ENCODE measurements at regions not wholly inside any gene's neighbourhood (a gene's known extent, or its start where the extent isn't known, plus 50 kb on each side); places are given as distances from the start of the nearest gene placed in this dataset.

- Histone ChIP-seq H3K27ac (no peak overlapping the region), H3K36me3 (no peaks in the 10 kb centered on the region), H3K4me3 (no peak overlapping the region), H3K27me3 (no peaks in the 10 kb centered on the region), H3K4me1 (no peaks in the 10 kb centered on the region), H3K9ac (ENCODE audit: low read depth in 2 of 2, low read length in 2 of 2) (no peak overlapping the region), H3K9me3 (no peaks in the 10 kb centered on the region)
- intact Hi-C loops (cut with DNase I) = loop anchor here (10.0 kb wide), 2 partner anchors 371 to 881 kb away; no protein-coding TSS in a partner anchor
- TF ChIP-seq, protein P1, sequence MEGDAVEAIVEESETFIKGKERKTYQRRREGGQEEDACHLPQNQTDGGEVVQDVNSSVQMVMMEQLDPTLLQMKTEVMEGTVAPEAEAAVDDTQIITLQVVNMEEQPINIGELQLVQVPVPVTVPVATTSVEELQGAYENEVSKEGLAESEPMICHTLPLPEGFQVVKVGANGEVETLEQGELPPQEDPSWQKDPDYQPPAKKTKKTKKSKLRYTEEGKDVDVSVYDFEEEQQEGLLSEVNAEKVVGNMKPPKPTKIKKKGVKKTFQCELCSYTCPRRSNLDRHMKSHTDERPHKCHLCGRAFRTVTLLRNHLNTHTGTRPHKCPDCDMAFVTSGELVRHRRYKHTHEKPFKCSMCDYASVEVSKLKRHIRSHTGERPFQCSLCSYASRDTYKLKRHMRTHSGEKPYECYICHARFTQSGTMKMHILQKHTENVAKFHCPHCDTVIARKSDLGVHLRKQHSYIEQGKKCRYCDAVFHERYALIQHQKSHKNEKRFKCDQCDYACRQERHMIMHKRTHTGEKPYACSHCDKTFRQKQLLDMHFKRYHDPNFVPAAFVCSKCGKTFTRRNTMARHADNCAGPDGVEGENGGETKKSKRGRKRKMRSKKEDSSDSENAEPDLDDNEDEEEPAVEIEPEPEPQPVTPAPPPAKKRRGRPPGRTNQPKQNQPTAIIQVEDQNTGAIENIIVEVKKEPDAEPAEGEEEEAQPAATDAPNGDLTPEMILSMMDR (IDR thresholded peaks at IDR 0.05) = no peak
- no peak for DNase-seq
These were observed 108.7 kb upstream of the NFIA start for GRCh38 chr1:60973668-60974067.

DNA sequence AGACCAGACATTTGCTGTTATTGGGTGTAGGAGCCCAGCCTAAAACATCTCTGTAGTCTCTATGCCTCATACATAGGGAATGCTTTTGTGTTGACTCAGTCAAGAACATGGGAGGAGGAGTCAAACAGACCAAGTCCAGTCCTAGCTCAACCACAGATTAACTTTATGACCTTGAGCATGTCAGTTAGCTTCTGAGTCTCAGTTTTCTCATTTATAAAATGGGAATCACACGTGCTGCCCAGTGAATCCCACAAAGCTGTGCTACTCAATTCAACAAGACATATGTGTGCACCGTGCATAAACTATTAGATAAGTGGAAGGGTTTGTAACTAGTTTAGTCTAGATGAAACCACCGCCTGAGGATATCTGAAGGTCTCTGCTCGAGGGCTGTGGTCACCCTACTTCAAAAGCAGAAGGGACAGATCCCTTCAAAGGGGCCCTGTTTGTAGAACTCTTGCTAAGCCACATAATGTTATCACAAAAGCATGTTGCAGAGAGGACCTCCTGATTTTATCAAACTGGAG is 109.5 kb upstream of the NFIA start:
- H3K27me3 ChIP-seq = no peaks in the 10 kb centered on the region
- H3K27ac ChIP-seq = no peak overlapping the region
- intact Hi-C loops (cut with DNase I) = loop anchor here (10.0 kb wide), 2 partner anchors 372 to 882 kb away; no protein-coding TSS in a partner anchor
- TF ChIP-seq, protein P1 (IDR thresholded peaks at IDR 0.05) = no peak
- H3K9me3 ChIP-seq = no peaks in the 10 kb centered on the region
- H3K4me3 ChIP-seq = no peak overlapping the region
- DNase-seq = no peak
- H3K4me1 ChIP-seq = no peaks in the 10 kb centered on the region
- H3K36me3 ChIP-seq = no peaks in the 10 kb centered on the region
- H3K9ac ChIP-seq (ENCODE audit: low read depth in 2 of 2, low read length in 2 of 2) = no peak overlapping the region

DNA sequence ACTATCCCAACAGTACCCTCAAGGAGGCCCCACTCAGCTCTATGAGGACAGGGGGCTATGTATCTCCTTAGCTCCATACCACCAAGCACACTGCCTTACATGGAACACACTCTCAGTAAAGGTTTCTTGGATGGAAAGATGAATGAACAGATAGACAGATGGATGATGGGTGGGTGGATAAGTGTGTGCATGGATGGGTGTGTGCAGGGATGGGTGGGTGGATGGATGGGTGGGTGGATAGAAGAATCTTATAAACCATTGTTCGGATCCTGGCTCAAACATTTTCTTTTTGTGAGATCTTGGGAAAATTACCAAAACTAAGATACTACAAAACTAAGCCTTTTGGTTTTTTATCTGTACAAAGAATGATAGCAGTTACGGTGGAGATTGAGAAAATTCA is 111.0 kb upstream of the NFIA start:
- no peak overlapping the region for H3K9ac ChIP-seq (ENCODE audit: low read depth in 2 of 2, low read length in 2 of 2)
- DNase-seq = no peak
- TF ChIP-seq, protein P1 (IDR thresholded peaks at IDR 0.05) = no peak
- intact Hi-C loops (cut with DNase I) = loop anchor here (10.0 kb wide), 2 partner anchors 373 to 883 kb away; no protein-coding TSS in a partner anchor
- no peaks in the 10 kb centered on the region for H3K27me3 ChIP-seq
- H3K27ac ChIP-seq = no peak overlapping the region
- no peak overlapping the region for H3K4me3 ChIP-seq
- H3K4me1 ChIP-seq = no peaks in the 10 kb centered on the region
- no peaks in the 10 kb centered on the region for H3K9me3 ChIP-seq
- no peaks in the 10 kb centered on the region for H3K36me3 ChIP-seq

DNA sequence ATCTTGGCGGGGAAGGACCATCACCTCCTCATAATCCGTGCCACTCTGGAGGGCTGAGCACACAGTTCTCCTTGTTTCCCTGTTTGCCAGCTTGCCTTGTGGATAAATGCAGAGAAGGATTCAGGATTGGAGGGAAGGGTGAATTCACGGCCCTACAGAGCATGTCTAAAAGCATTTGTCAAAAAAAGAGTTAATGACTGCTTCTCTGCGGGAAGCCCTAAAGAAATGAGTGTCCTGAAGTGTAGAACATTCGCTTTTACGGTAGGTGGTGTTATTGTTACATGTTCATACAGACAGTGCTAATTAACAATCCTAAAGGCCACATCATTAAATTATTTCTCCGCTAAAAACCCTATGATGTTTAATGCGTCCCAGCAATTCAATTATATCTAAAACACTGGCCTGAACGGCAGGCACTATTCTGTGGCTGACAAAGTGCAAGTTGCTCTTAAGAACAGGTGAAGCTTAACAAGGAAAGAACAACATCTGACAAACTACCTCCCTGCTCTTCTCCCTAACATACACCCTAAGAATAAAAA is 112.3 kb upstream of the NFIA start:
- Histone ChIP-seq H3K4me1 (no peaks in the 10 kb centered on the region), H3K9ac (ENCODE audit: low read depth in 2 of 2, low read length in 2 of 2) (no peak overlapping the region), H3K36me3 (no peaks in the 10 kb centered on the region), H3K27ac (no peak overlapping the region), H3K9me3 (no peaks in the 10 kb centered on the region), H3K27me3 (no peaks in the 10 kb centered on the region), H3K4me3 (no peak overlapping the region)
- TF ChIP-seq, protein P1 (IDR thresholded peaks at IDR 0.05) = peak; percentile 22
- no peak for DNase-seq
- intact Hi-C loops (cut with DNase I) = loop anchor here (10.0 kb wide), 2 partner anchors 375 to 885 kb away; no protein-coding TSS in a partner anchor

DNA sequence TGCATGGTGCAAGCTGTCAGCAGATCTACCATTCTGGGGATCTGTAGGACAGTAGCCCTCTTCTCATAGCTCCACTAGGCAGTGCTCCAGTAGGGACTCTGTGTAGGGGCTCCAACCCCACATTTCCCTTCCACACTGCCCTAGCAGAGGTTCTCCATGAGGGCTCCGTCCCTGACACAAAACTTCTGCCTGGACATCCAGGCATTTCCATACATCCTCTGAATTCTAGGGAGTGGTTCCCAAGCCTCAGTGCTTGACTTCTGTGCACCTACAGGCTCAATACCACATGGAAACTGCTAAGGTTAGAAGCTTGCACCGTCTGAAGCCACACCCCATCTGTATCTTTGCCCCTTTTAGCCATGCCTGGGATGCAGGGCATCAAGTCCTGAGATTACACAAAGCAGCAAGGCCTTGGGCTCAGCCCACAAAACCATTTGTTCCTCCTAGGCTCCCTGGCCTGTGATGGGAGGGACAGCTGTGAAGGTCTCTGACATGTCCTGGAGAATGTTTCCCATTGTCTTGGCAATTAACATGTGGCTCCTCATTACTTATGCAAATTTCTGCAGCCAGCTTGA is 117.0 kb upstream of the NFIA start:
- DNase-seq = no peak
- no peak overlapping the region for H3K27ac ChIP-seq
- no peaks in the 10 kb centered on the region for H3K27me3 ChIP-seq
- H3K36me3 ChIP-seq = no peaks in the 10 kb centered on the region
- intact Hi-C loops (cut with DNase I) = no loop called here
- TF ChIP-seq, protein P1 (IDR thresholded peaks at IDR 0.05) = no peak
- no peaks in the 10 kb centered on the region for H3K9me3 ChIP-seq
- H3K4me1 ChIP-seq = no peaks in the 10 kb centered on the region
- H3K9ac ChIP-seq (ENCODE audit: low read depth in 2 of 2, low read length in 2 of 2) = no peak overlapping the region
- no peak overlapping the region for H3K4me3 ChIP-seq
